GM12892 (cell line): ENCODE measurements at regions not wholly inside any gene's neighbourhood (a gene's known extent, or its start where the extent isn't known, plus 50 kb on each side); places are given as distances from the start of the nearest gene placed in this dataset.

Experiments used
- POLR2A ChIP-seq: IDR thresholded peaks from 2 replicates; pipeline ENCODE4 v1.6.1; 2011; ENCODE audit warnings: low read depth, low read length, control low read depth
- TAF1 ChIP-seq: IDR thresholded peaks from 2 replicates; pipeline ENCODE4 v1.6.1; 2011; ENCODE audit warnings: low read depth, mild to moderate bottlenecking, control low read depth, low read length, borderline replicate concordance

DNA sequence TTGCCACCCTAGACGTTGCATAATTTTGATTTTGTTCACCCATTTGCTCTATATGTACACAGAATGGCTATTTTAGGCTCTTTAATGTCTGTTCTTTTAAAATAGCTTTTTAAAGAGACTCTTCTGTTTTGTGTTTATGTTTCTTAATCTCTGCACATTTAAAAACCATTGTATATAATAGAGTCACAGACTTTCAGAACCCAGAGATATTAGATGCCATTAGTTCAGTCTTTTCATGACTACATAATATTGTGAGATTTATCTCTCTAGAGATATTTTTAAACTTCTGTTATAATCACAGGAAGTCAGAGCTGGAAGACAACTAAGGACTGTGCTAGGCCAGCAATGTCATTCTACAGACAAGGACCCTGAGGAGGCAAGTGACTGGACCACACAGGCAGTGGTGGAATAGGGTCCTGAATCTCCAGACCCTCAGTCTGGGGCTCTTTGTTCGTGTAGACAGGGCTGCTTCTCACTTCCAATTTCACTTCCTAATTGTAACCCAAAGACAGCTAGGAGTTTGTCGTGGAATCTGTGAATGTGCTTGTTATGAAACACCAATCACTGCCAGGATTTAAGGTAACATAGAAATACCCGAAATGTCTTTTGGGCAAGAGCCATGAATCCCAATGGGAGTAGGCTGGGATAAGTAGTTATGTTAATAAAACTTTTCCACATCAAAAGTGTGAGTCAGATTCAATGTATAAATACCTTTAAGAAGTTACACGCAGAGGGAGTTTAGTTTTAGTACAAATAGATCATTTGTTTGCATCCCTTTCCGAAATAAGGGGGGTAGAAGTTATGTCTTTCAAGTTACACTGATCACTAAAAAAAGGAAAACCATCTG lies 165.2 kb upstream of the ROPN1 start:
- no peak for TF ChIP-seq TAF1
- TF ChIP-seq POLR2A = no peak
